ENCODE measurements at regions not wholly inside any gene's neighbourhood (a gene's known extent, or its start where the extent isn't known, plus 50 kb on each side); places are given as distances from the start of the nearest gene placed in this dataset.

- no peak for TF ChIP-seq CTCF (IDR thresholded peaks at IDR 0.05; ENCODE audit: low read depth, low read length)
- no peak for TF ChIP-seq EZH2phosphoT487 (IDR thresholded peaks at IDR 0.05; ENCODE audit: low read depth)
Measured at GRCh38 chr5:2286250-2286649, 403.5 kb upstream of the IRX4 start.

Data from OCI-LY3 (cell line).